Hematopoietic multipotent progenitor cell treated with erythropoietin and hydrocortisone succinate and interleukin-3 and kit ligand, for 15 days (in vitro differentiated cells): ENCODE measurements at regions not wholly inside any gene's neighbourhood (a gene's known extent, or its start where the extent isn't known, plus 50 kb on each side); places are given as distances from the start of the nearest gene placed in this dataset.
"Not testable (repeated sequence)": the region's sequence is repeated elsewhere in the genome, so short reads cannot be mapped to it uniquely, and the experiment has no call there.

ENCODE experiments used
- DNase-seq: peaks from one replicate; pipeline ENCODE4 v3.0.0-alpha.2; 2015; ENCODE audit warnings: low spot score

DNA sequence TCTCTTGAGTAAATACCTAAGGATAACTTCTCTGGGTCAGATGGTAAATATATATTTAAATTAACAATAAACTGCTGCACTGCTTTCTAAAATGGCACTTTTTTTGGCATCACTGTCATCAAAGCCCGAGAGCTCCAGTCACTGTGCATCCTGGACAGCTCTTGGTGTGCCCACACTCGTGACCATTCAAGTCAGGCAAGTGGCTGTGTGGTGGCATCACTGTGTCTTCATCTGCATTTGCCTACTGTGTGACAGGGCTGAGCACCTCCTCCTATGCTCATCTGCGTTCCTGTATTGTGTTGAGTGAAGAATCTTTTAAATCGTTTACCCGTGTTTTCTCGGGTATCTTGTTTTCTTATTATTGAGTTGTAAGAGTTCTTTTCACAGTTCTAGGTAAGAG, 568.1 kb upstream of the SALL3 start:
- no peak for DNase-seq

GRCh38 chr18:78414302-78414701, 565.3 kb upstream of the SALL3 start:
- no peak for DNase-seq

- no peak for DNase-seq
Observed at GRCh38 chr18:78416853-78417252, 562.8 kb upstream of the SALL3 start.

DNA sequence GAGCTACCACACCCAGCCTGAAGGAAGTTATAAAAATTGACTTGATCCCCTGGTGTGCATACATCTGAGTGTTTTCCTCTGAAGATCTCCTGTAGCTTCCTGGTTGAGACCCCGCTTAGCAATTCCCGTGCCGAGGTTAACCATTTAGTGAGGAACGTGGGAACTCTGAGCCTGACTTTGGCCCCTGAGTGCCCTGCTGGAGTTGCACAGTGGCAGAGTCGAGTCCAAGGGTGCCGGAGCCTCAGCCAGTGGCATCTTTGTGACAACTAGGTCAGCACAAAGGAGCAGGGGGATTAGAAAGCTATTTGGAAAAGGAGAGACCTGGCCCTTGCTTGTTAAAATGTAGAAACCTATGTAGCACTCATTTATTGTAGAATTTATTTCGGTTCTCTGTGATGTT, 561.2 kb upstream of the SALL3 start:
- no peak for DNase-seq

DNA sequence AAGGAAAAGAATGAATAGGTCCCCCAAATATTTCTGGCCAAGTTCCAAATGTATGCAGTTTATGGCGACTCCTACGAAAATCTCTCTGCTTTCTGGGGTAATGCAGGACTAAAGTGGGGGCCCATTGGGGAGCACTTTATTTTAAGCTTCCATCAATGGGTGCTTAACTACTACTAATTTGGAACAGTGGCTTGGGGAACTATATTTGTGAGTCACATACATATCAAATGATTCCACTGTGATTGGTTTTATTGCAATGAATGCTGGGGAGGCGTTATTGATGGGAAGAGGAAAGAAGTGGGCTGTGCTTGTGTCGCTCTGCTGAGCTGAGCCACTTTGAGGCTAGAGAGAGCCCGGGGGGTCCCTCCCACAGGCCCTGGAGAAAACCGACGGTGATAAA, 560.4 kb upstream of the SALL3 start:
- no peak for DNase-seq

DNA sequence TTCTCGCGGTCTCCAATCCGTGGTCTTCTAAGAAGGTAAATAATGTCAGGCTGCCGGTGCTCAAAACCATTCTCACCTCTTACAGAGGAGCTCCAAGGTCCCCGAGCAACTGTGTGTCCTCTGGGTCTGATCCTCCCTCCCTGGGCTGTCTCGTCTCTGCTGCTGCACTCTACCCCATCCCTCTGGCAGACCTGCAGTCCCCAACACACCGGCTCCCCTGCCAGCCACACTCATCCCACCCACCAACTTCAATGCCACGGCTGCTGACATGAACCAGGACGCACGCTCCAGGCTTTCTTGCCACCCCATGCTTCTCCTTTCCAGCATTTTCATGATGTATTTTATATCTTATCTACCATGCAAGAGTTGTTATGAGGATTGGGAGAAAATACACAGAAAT, 559.5 kb upstream of the SALL3 start:
- no peak for DNase-seq

DNA sequence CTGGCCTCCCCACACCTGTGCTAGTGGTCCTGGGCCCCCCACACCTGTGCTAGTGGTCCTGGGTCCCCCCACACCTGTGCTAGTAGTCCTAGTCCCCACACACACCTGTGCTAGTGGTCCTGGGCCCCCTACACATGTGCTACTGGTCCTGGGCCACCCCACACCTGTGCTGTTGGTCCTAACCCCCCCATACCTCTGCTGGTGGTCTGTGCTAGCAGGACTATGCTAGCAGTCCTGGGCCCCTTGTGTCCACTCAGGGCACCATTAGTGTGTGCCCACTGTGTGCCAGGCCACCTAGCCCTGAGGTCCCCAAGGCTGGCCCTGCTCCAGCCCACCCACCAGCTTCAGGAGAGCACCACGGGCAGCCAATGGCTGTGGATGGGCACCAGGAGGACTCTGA, 558.2 kb upstream of the SALL3 start:
- DNase-seq, result no peak

DNA sequence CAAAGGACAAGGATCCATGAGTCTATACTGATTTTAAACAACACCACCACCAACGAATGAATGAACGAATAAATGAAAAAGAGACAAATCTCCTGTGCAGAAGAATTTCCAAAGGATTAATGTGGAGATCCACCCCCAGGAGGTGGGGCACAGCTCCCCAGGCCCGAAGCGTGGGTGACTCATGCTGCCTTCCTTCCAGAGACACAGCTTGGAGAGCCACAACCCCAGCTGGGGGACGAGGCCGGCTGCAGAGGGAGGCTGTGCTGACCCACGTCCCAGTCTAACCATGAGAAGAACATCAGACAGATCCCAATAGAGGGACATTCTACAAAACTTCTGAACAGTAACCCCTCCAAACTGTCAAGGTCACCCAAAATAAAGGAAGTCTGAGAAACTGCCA, 557.3 kb upstream of the SALL3 start:
- no peak for DNase-seq

GRCh38 chr18:78423811-78424210, 555.8 kb upstream of the SALL3 start:
- DNase-seq, result no peak

DNA sequence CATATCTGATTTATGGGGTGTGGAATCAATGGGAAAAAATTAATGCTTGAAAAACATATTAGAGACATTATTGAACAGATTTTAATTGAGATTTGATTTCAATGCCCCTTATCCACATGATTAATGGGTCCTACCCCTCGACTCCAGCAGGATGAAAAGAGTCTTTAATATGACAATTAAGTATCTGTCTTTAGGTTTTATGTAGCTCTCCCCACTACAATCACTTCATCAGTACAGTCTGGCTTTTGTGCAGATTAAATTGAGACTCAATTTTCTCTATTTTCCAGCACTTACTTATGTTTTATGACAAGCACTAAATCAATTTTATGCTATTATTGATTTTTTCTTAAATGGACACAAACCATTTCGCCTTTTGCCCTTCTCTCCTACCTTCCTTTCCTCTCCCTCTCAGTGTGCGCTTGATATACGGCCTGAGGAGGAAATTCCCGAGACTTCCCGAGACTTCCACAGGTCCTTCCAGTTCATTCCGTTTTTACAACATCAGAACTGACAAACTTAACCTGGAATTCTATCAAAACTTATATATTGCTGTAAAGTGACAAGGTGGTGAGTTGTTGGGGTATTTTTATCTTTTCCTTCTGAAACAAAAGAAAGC, 555.1 kb upstream of the SALL3 start:
- DNase-seq, result no peak

- DNase-seq, result no peak
Observed at GRCh38 chr18:78425019-78425412, 554.6 kb upstream of the SALL3 start.

DNA sequence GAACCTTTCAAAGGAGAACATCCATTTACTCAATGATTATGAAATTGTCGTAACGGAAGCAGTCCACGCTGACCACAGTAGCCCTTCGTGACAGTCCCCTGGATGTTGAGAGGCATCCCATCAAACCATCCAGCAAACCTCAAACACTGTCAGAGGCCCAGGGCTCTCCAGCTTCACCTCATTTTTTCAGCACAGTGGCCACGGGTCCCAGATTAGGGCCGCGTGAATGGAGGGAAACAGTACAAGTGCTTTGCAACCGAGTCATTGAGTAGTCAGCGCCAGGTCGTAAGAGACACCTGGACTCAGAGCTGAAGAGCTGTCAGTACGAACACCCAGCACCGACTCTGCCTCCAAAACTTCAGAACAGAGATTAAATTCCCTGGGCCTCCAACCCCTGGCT, 552.5 kb upstream of the SALL3 start:
- no peak for DNase-seq

- DNase-seq, result no peak
Observed at GRCh38 chr18:78429127-78430108, 550.2 kb upstream of the SALL3 start.

- DNase-seq, result no peak
Observed at GRCh38 chr18:78430131-78430758, 549.4 kb upstream of the SALL3 start.

DNA sequence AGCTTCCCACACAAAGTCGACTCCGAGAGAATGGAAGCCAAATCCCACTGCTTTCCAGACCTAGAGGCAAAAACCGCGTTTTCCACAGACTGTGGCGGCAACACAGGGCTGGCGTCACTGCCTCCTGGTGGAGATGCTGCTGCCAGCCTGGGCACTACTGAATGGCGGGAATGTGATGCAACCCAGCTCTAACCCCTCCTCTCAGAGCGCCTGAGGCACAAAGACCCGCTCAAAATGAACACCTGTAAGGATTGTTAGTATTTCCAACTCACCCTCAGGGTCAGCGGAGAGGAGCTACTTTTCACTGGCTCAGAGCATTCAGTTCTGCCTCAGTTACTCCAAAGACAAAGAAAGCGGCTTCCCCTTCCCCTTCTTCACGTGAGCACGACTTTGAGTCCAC, 548.0 kb upstream of the SALL3 start:
- no peak for DNase-seq

- no peak for DNase-seq
Observed at GRCh38 chr18:78433562-78433961, 546.1 kb upstream of the SALL3 start.

- DNase-seq, result no peak
Observed at GRCh38 chr18:78436110-78436509, 543.5 kb upstream of the SALL3 start.

- DNase-seq, result not testable (repeated sequence)
Observed at GRCh38 chr18:78438235-78438634, 541.4 kb upstream of the SALL3 start.

DNA sequence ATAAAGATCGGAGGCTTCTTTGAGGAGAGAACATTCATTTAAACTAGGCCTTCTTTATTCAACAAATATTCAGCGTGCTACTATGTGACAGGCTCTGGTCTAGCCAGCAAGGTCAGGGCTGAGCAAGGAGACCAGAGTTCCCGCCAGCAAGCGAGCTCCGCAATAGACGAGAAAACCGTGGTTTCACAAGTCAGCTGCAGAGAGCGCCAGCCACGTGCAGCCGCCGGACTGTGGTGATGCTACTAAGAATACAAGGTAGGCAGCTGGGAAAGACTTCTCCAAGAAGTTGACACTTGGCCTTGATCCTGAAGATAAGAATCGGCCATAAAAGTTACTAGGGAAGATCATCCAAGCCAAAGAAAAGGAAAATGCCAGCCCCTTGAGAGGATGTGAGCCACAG, 533.7 kb upstream of the SALL3 start:
- DNase-seq, result no peak

- no peak for DNase-seq
Observed at GRCh38 chr18:78447211-78447610, 532.4 kb upstream of the SALL3 start.

DNA sequence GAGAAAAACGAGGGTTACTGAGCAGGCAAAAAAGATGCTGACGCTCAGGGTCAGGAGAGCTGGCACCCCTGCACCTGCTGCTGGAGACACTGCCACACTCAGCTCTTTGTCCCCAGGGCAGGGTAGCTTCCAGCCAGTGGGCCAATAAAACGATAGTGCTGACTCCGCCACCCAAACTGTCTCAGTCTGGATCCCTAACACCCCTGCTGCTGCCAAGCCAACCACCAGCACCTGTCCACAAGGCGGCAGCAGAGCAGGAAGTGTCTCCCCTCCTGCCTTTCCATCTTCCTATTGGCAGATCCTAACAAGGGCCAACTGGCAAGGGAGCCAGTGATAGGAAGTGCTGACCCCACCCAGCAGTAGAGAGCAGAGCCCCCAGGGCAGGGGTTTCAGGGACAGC, 531.5 kb upstream of the SALL3 start:
- no peak for DNase-seq

- DNase-seq, result no peak
Observed at GRCh38 chr18:78448591-78448990, 531.0 kb upstream of the SALL3 start.

DNA sequence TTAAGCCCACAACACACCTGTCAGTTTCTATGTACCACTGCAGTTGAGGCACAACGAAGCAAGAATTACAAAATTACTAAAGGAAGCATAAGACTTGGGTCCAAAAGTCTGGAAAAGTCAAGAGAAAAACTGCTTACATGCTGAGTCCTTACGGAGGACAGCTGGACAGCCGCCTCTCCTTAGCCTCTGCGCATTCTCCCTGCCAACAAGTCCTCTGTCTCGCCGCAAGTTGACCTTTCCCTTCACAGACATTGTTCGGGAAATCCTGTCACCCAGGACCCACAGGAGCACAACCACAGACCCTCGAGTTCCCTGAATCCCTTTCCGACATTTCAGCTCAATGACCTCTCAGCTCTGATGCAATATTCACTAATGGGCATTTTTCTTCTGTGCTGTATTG, 525.4 kb upstream of the SALL3 start:
- no peak for DNase-seq
